Activated effector memory CD4-positive, alpha-beta T cell treated with anti-CD3 and anti-CD28 coated beads, Interleukin-2, amount 50 U/mL, for 16 hours (primary cell): ENCODE measurements at regions not wholly inside any gene's neighbourhood (a gene's known extent, or its start where the extent isn't known, plus 50 kb on each side); places are given as distances from the start of the nearest gene placed in this dataset.

Experiments used
- DNase-seq: peaks from one replicate; pipeline ENCODE4 v3.0.0-alpha.2; 2020

- no peak for DNase-seq
These were observed 569.6 kb downstream of the EFNB2 start for GRCh38 chr13:105965910-105966309.

GRCh38 chr13:105962080-105962479 is 573.4 kb downstream of the EFNB2 start:
- DNase-seq: no peak

GRCh38 chr13:105961438-105961837 is 574.0 kb downstream of the EFNB2 start:
- DNase-seq: no peak

GRCh38 chr13:105960326-105960725 is 575.1 kb downstream of the EFNB2 start:
- no peak for DNase-seq

GRCh38 chr13:105959876-105960275 is 575.6 kb downstream of the EFNB2 start:
- no peak for DNase-seq

GRCh38 chr13:105957769-105958438 is 577.6 kb downstream of the EFNB2 start:
- DNase-seq: no peak

GRCh38 chr13:105956921-105957320 is 578.5 kb downstream of the EFNB2 start:
- DNase-seq: no peak

GRCh38 chr13:105952973-105953290 is 582.5 kb downstream of the EFNB2 start:
- DNase-seq: no peak

GRCh38 chr13:105952233-105952972 is 583.1 kb downstream of the EFNB2 start:
- no peak for DNase-seq

GRCh38 chr13:105948143-105948542 is 587.3 kb downstream of the EFNB2 start:
- DNase-seq: no peak

- no peak for DNase-seq
These were observed 594.6 kb downstream of the EFNB2 start for GRCh38 chr13:105940882-105941281.

GRCh38 chr13:105937451-105937850 is 598.0 kb downstream of the EFNB2 start:
- DNase-seq: no peak

GRCh38 chr13:105936816-105937215 is 598.6 kb downstream of the EFNB2 start:
- DNase-seq: no peak

GRCh38 chr13:105929505-105929904 is 606.0 kb downstream of the EFNB2 start:
- DNase-seq: no peak

GRCh38 chr13:105928901-105929300 is 606.6 kb downstream of the EFNB2 start:
- no peak for DNase-seq

- DNase-seq: no peak
These were observed 607.4 kb downstream of the EFNB2 start for GRCh38 chr13:105928048-105928447.

GRCh38 chr13:105925496-105925895 is 610.0 kb downstream of the EFNB2 start:
- no peak for DNase-seq

GRCh38 chr13:105921711-105922110 is 613.8 kb downstream of the EFNB2 start:
- no peak for DNase-seq

- no peak for DNase-seq
These were observed 615.1 kb downstream of the EFNB2 start for GRCh38 chr13:105920370-105920769.

GRCh38 chr13:105918842-105919741 is 616.4 kb downstream of the EFNB2 start:
- no peak for DNase-seq

- no peak for DNase-seq
These were observed 620.2 kb downstream of the EFNB2 start for GRCh38 chr13:105915146-105915850.

- no peak for DNase-seq
These were observed 621.0 kb downstream of the EFNB2 start for GRCh38 chr13:105914291-105915036.
